ENCODE measurements at regions not wholly inside any gene's neighbourhood (a gene's known extent, or its start where the extent isn't known, plus 50 kb on each side); places are given as distances from the start of the nearest gene placed in this dataset.
"Not testable (repeated sequence)": the region's sequence is repeated elsewhere in the genome, so short reads cannot be mapped to it uniquely, and the experiment has no call there.

DNA sequence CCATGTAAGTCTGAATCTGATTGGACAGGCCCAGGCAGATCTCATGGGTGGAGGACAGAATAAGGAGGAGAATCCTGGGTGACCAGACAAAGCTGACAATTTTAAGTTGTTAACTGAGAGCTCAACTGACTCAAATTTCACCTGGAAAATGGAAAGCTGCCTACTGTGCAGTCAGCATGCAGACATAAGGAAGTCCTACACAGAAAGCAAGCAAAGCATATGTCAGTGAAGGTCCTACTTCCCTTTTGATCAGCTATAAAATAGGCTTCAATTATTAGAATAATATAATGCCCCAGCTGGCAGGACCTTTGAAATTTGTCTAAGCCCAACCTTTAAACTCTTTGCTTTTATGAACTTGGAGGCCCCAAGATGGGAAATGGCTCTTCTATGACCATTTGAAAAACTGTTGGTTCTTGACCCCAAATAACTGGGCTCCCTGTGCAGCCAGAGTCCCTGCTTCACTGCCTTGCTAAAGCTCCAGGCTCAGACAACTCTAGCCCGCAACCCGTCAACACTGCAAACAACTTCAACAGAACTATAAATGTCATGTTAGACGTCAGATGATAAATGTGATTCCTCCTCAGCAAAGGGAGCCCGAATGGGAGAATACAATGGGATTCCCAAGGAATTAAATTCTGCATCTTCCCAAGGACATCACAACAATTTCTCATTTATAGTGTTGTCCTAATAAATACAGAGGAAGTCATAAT lies 118.9 kb upstream of the ADRA1B start:
- no peak for DNase-seq

DNA sequence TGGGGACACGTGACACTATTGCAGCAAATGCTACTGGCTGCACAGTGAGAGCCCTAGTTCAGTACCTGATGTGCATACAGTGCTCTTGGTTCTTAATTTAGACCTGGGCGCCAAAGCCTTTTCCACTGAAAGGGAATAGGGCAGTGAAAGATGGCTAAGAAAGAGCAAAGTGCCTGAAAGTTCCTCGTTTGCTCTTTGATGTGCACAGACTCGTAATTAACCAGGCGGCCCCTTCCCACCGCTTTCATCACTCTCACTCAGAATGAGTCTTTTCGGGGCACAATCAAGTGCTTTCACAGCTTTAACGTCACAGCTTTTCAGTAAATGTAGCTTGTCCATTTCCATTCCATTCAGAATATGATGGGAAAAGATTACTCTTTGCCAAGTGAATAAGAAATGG lies 116.6 kb upstream of the ADRA1B start:
- no peak for DNase-seq

GRCh38 chr5:159800131-159800840 lies 116.0 kb upstream of the ADRA1B start:
- DNase-seq = no peak

DNA sequence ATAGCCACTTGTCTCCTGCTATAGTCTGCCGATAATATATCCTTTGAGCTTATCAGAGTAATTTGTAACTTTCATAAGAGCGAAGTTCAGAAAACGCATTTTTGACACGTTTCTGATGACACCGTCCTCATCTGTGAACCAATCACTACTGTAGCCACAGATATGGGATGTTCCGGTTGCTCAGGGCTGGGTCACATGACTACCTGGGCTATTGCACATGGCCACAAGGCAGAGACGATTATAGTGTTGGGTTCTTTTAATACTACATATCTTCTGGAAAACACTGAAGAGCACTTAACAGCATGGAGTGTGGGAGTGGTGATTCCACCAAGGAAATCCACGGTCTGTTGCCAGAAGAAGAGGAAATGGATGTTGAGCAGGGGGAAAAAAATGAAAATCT lies 115.0 kb upstream of the ADRA1B start:
- no peak for DNase-seq

GRCh38 chr5:159802661-159803060 lies 113.6 kb upstream of the ADRA1B start:
- no peak for DNase-seq

- no peak for DNase-seq
These were observed 112.2 kb upstream of the ADRA1B start for GRCh38 chr5:159804121-159804520.

GRCh38 chr5:159805021-159805420 lies 111.3 kb upstream of the ADRA1B start:
- DNase-seq = no peak

GRCh38 chr5:159807135-159807534 lies 109.1 kb upstream of the ADRA1B start:
- not testable (repeated sequence) for DNase-seq

DNA sequence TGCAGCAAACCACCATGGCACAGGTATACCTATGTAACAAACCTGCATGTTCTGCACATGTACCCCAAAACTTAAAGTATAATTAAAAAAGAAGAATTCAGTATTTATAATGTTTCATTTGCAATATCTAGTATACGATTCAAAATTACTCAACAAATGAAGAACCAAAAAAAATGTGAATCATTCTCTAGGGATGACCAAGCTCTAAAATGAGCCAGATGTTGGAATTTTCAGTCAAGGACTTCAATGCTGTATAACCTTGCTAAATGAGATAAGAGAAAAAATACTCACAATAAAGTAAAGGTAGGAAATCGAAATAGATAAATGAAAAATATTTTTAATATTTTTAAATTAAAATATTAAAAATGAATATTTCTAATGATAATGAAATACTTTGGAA lies 108.7 kb upstream of the ADRA1B start:
- DNase-seq = no peak

DNA sequence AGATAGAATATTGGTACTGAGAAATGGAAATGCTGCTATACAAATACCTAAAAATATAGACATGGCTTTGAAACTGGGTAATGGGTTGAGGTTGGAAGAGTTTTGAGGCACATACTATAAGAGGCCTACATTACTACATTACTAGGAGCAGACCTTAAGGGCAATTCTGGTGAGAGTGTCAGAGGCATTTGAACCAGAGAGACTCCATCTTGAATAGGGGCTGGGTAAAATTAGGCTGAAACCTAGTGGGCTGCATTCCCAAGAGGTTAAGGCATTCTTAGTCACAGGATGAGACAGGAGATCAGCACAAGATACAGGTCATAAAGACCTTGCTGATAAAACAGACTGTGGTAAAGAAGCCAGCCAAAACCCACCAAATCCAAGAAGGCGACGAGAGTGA lies 104.6 kb upstream of the ADRA1B start:
- no peak for DNase-seq

DNA sequence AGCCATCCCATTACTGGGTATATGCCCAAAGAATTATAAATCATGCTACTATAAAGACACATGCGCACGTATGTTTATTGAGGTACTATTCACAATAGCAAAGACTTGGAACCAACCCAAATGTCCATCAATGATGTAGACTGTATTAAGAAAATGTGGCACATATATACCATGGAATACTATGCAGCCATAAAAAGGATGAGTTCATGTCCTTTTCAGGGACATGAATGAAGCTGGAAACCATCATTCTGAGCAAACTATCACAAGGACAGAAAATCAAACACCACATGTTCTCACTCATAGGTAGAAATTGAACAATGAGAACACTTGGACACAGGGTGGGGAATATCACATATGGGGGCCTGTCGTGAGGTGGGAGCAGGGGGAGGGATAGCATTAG lies 103.5 kb upstream of the ADRA1B start:
- not testable (repeated sequence) for DNase-seq

GRCh38 chr5:159814222-159814621 lies 102.1 kb upstream of the ADRA1B start:
- no peak for DNase-seq

GRCh38 chr5:159814805-159815585 lies 101.3 kb upstream of the ADRA1B start:
- no peak for DNase-seq

GRCh38 chr5:159817262-159818029 lies 98.8 kb upstream of the ADRA1B start:
- DNase-seq = no peak

- DNase-seq = no peak
These were observed 96.5 kb upstream of the ADRA1B start for GRCh38 chr5:159819591-159820411.

- no peak for DNase-seq
These were observed 95.6 kb upstream of the ADRA1B start for GRCh38 chr5:159820692-159821091.

GRCh38 chr5:159821461-159821940 lies 94.8 kb upstream of the ADRA1B start:
- no peak for DNase-seq

DNA sequence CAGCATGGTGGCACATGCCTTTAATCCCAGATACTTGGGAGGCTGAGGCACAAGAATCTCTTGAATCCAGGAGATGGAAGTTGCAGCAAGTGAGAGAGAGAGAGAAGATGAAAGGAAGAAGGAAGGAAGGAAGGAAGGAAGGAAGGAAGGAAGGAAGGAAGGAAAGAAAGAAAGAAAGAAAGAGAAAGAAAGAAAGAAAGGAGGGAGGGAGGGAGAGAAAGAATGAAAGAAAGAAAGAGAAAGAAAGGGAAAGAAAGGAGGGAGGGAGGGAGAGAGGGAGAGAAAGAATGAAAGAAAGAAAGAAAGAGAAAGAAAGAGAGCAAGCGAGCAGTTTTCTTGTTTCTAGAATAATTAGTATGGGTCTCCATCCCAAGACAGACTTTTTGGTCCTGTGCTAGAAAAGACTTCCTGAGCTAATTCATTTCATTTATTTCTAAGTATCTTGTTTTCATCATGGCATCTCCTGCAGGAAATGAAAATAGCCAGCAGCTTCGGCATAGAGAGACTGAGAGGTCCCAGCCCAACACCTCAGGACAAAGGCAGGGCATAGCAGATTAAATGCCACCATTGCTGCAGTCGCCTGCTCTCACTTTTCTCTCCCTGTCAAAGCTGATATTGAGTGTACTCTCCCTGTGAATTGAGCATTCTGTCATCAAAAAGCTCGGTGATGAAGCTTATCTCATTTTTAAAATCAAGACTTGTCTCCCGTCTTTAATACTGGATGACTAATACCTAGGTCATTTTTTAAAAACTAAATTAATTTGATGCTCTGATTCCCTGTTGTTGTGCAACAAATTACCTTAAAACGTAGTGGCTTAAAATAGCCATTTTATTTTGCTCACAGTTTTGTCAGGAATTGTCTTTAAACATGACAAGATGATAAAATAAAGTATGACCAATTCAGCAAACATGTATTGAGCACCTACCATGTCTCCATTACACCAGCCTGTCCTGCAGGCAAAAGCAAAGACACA lies 91.8 kb upstream of the ADRA1B start:
- DNase-seq = no peak

GRCh38 chr5:159825551-159826051 lies 90.7 kb upstream of the ADRA1B start:
- no peak for DNase-seq

Measured in stimulated activated naive CD4-positive, alpha-beta T cell (primary cell).